ENCODE measurements at regions not wholly inside any gene's neighbourhood (a gene's known extent, or its start where the extent isn't known, plus 50 kb on each side); places are given as distances from the start of the nearest gene placed in this dataset.

- no peaks in the 10 kb centered on the region for H3K4me1 Mint-ChIP-seq
- no peaks in the 10 kb centered on the region for H3K36me3 Mint-ChIP-seq
- H3K27ac Mint-ChIP-seq, result no peak overlapping the region
- peaks cover 2% of the 10 kb centered on the region for H3K9me3 Mint-ChIP-seq
- DNase-seq (ENCODE audit: low spot score in 2 of 2) (no peak), ATAC-seq (no peak)
- H3K4me3 Mint-ChIP-seq, result no peak overlapping the region
Observed at GRCh38 chr14:49017447-49017846, 568.7 kb downstream of the RPS29 start.

- Mint-ChIP-seq H3K27ac (no peak overlapping the region), H3K4me3 (no peak overlapping the region), H3K4me1 (no peaks in the 10 kb centered on the region), H3K9me3 (peaks cover 2% of the 10 kb centered on the region), H3K36me3 (no peaks in the 10 kb centered on the region)
- DNase-seq (ENCODE audit: low spot score in 2 of 2) (no peak), ATAC-seq (no peak)
Observed at GRCh38 chr14:49016381-49016780, 569.8 kb downstream of the RPS29 start.

- H3K9me3 Mint-ChIP-seq, result peaks cover 2% of the 10 kb centered on the region
- no peaks in the 10 kb centered on the region for H3K36me3 Mint-ChIP-seq
- no peak overlapping the region for H3K27ac Mint-ChIP-seq
- no peak for ATAC-seq
- no peak for DNase-seq (ENCODE audit: low spot score in 2 of 2)
- no peak overlapping the region for H3K4me3 Mint-ChIP-seq
- no peaks in the 10 kb centered on the region for H3K4me1 Mint-ChIP-seq
Observed at GRCh38 chr14:49014476-49014875, 571.7 kb downstream of the RPS29 start.

DNA sequence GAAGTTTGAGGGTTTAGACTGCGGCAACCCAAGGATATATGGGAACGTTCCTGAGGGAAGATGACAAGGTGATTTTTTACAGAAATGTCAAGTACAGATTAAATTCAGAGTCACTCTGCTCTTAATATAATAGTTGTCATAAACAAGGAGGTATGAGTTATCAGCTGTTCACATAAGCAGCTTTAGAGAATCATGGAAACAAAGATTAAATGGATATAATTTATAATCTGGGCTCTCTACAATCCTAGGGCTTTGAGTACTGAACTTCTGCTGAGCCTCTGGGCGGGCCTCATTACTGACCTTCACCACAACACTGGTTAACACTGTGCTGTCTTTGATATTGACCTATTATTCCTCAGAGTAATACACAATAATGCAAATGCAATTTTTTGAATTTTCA, 577.8 kb downstream of the RPS29 start:
- H3K36me3 Mint-ChIP-seq, result no peaks in the 10 kb centered on the region

GRCh38 chr14:48991141-48991540, 595.0 kb downstream of the RPS29 start:
- Mint-ChIP-seq H3K4me1 (no peaks in the 10 kb centered on the region), H3K27ac (no peak overlapping the region), H3K36me3 (no peaks in the 10 kb centered on the region), H3K9me3 (peaks cover 2% of the 10 kb centered on the region), H3K4me3 (no peak overlapping the region)
- no peak for ATAC-seq
- no peak for DNase-seq (ENCODE audit: low spot score in 2 of 2)

More for the DNA sequence above, 577.8 kb downstream of the RPS29 start:
- Mint-ChIP-seq H3K4me1 (no peaks in the 10 kb centered on the region), H3K9me3 (no peaks in the 10 kb centered on the region), H3K4me3 (no peak overlapping the region), H3K27ac (no peak overlapping the region)
- no peak for ATAC-seq
- no peak for DNase-seq (ENCODE audit: low spot score in 2 of 2)

DNA sequence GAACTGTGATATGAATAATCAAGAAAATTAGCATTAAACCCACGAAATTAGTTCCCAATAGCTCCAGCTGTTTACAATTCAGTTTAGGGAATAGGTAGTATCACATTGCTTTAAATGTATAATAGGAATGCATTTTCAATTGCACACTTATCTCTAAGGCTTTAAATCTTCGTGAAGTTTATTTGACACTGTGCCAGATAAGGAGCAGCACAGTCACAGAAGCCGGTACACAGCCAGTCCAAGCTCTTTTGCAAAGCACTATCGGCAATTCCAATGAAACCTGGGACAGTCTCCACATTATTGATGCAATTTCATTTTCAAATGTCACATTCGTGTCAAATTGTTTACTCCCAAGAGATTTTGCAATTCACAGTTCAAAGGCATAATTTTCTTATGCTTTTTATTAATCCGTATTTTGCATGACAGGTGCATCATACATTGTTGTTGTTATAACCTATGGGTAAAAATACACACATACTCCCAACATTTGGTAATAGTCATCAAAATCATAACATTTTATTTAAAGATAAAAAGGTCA, 602.8 kb downstream of the RPS29 start:
- no peaks in the 10 kb centered on the region for H3K36me3 Mint-ChIP-seq
- no peak overlapping the region for H3K27ac Mint-ChIP-seq
- DNase-seq (ENCODE audit: low spot score in 2 of 2) (no peak), ATAC-seq (no peak)
- peaks cover 13% of the 10 kb centered on the region for H3K9me3 Mint-ChIP-seq
- H3K4me3 Mint-ChIP-seq, result no peak overlapping the region
- H3K4me1 Mint-ChIP-seq, result no peaks in the 10 kb centered on the region

- no peak for ATAC-seq
- no peaks in the 10 kb centered on the region for H3K36me3 Mint-ChIP-seq
- H3K4me3 Mint-ChIP-seq, result no peak overlapping the region
- H3K4me1 Mint-ChIP-seq, result no peaks in the 10 kb centered on the region
- H3K9me3 Mint-ChIP-seq, result peaks cover 17% of the 10 kb centered on the region
- H3K27ac Mint-ChIP-seq, result no peak overlapping the region
- DNase-seq (ENCODE audit: low spot score in 2 of 2), result no peak
Observed at GRCh38 chr14:48974994-48975393, 611.2 kb downstream of the RPS29 start.

GRCh38 chr14:48973151-48973550, 613.0 kb downstream of the RPS29 start:
- no peak overlapping the region for H3K4me3 Mint-ChIP-seq
- H3K27ac Mint-ChIP-seq, result no peak overlapping the region
- peaks cover 12% of the 10 kb centered on the region for H3K9me3 Mint-ChIP-seq
- DNase-seq (ENCODE audit: low spot score in 2 of 2) (no peak), ATAC-seq (no peak)
- H3K4me1 Mint-ChIP-seq, result no peaks in the 10 kb centered on the region
- H3K36me3 Mint-ChIP-seq, result no peaks in the 10 kb centered on the region

GRCh38 chr14:48970943-48971342, 615.2 kb downstream of the RPS29 start:
- Mint-ChIP-seq H3K27ac (no peak overlapping the region), H3K9me3 (peaks cover 17% of the 10 kb centered on the region), H3K4me1 (no peaks in the 10 kb centered on the region), H3K4me3 (no peak overlapping the region), H3K36me3 (no peaks in the 10 kb centered on the region)
- DNase-seq (ENCODE audit: low spot score in 2 of 2) (no peak), ATAC-seq (no peak)

- Mint-ChIP-seq H3K27ac (no peak overlapping the region), H3K4me3 (no peak overlapping the region), H3K9me3 (peaks cover 7% of the 10 kb centered on the region), H3K4me1 (no peaks in the 10 kb centered on the region), H3K36me3 (no peaks in the 10 kb centered on the region)
- DNase-seq (ENCODE audit: low spot score in 2 of 2) (no peak), ATAC-seq (no peak)
Observed at GRCh38 chr14:48967419-48967818, 618.8 kb downstream of the RPS29 start.

DNA sequence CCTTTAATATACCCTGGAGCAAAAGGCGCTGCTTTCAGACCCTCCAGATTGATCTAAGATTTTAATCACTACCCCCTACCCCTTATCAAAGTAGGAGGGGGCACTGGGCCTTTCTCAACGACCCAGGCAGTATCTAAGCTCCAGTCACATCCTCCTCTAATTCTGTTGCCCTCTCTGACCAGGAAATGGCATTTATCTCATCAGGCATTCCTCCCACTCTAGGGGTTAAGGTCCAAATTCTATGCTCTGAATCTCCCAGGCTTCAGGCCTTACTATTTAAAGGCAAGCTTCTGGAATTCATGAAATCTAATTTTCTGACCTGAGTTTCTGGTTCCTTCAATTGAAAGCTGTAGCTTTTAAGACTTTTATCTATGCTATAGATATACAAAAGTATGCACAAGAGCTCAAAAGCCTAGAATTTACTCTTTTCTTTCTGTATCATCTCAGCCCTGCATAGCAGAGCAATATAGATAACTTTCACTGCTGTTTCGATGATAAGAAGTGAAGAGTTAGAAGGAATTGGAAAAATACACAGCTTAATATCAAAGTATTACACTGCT, 622.9 kb downstream of the RPS29 start:
- H3K4me1 Mint-ChIP-seq, result no peaks in the 10 kb centered on the region
- H3K27ac Mint-ChIP-seq, result no peak overlapping the region
- DNase-seq (ENCODE audit: low spot score in 2 of 2) (no peak), ATAC-seq (no peak)
- no peak overlapping the region for H3K4me3 Mint-ChIP-seq
- H3K9me3 Mint-ChIP-seq, result peaks cover 13% of the 10 kb centered on the region
- H3K36me3 Mint-ChIP-seq, result no peaks in the 10 kb centered on the region

DNA sequence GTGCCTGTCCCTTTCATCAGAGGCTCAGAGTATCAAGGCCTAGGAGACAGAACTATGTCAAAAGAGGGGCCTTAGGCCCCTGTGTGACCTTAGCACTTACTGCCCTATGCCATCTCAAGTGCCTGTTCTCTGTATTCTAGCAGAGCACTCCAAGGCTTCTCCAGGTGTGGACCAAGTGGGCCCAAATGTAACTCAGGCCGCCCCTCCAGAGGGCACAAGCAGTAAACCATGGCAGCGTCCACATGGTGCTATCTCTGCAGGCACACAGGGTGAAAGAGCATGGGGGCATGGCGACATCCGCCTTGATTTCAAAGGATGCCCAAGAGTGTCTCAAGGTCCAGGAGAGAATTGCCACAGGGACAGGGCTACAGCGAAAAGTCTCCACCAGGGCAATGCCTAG, 628.7 kb downstream of the RPS29 start:
- H3K9me3 Mint-ChIP-seq, result peaks cover 14% of the 10 kb centered on the region
- no peaks in the 10 kb centered on the region for H3K4me1 Mint-ChIP-seq
- ATAC-seq, result no peak
- H3K4me3 Mint-ChIP-seq, result no peak overlapping the region
- DNase-seq (ENCODE audit: low spot score in 2 of 2), result no peak
- H3K36me3 Mint-ChIP-seq, result no peaks in the 10 kb centered on the region
- H3K27ac Mint-ChIP-seq, result no peak overlapping the region

DNA sequence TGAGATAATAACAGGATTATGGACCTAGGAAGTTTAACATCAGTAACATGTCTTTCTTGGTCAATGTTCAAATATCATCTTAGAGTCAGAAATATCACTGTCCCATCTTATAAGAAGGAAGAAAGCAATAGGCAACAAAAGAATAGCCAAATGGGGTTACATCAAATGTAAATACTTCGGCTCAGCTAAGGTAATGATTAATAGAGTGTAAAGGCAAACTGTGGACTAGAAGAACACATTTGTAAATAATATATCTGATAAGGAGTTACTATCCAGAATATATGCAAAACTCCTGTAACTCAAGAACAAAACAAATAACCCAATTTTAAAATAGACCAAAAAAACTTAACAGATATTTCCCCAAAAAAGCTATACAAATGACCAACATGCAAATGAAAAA, 630.3 kb downstream of the RPS29 start:
- H3K4me3 Mint-ChIP-seq, result no peak overlapping the region
- ATAC-seq (no peak), DNase-seq (ENCODE audit: low spot score in 2 of 2) (no peak)
- H3K4me1 Mint-ChIP-seq, result no peaks in the 10 kb centered on the region
- peaks cover 12% of the 10 kb centered on the region for H3K9me3 Mint-ChIP-seq
- no peaks in the 10 kb centered on the region for H3K36me3 Mint-ChIP-seq
- no peak overlapping the region for H3K27ac Mint-ChIP-seq

GRCh38 chr14:48954446-48954845, 631.7 kb downstream of the RPS29 start:
- ATAC-seq (no peak), DNase-seq (ENCODE audit: low spot score in 2 of 2) (no peak)
- no peak overlapping the region for H3K27ac Mint-ChIP-seq
- peaks cover 16% of the 10 kb centered on the region for H3K9me3 Mint-ChIP-seq
- no peaks in the 10 kb centered on the region for H3K36me3 Mint-ChIP-seq
- H3K4me1 Mint-ChIP-seq, result no peaks in the 10 kb centered on the region
- no peak overlapping the region for H3K4me3 Mint-ChIP-seq

DNA sequence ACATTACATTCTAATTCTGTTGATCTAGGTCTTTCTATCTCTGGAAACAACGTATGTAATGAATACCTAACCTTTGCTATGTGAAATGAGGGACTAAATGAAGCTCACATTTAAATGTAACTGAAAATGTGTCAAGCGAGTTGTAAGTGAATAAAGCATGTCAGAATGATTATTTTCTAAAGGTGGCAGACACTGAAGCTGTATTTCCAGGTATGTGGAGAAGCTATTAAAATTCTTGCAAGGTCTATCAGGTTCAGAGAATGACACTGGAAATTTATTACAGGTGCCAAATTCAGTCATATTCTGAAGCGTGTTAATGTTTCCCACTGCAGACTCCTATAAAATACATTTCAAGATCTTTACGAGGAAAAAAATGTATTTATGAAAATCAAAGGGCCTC, 641.4 kb downstream of the RPS29 start:
- no peak overlapping the region for H3K4me3 Mint-ChIP-seq
- ATAC-seq (no peak), DNase-seq (ENCODE audit: low spot score in 2 of 2) (no peak)
- H3K4me1 Mint-ChIP-seq, result no peaks in the 10 kb centered on the region
- no peaks in the 10 kb centered on the region for H3K36me3 Mint-ChIP-seq
- peaks cover 11% of the 10 kb centered on the region for H3K9me3 Mint-ChIP-seq
- no peak overlapping the region for H3K27ac Mint-ChIP-seq

- DNase-seq (ENCODE audit: low spot score in 2 of 2), result no peak
- Mint-ChIP-seq H3K4me3 (no peak overlapping the region), H3K27ac (no peak overlapping the region), H3K4me1 (no peaks in the 10 kb centered on the region), H3K9me3 (peaks cover 15% of the 10 kb centered on the region), H3K36me3 (no peaks in the 10 kb centered on the region)
- no peak for ATAC-seq
Observed at GRCh38 chr14:48943913-48944312, 642.3 kb downstream of the RPS29 start.

Measured in stimulated activated effector memory CD8-positive, alpha-beta T cell treated with anti-CD3 and anti-CD28 coated beads, Interleukin-12 subunit alpha, Interleukin-12 subunit beta, amount 100 ng/mL, for 72 hours (primary cell).